ENCODE measurements at regions not wholly inside any gene's neighbourhood (a gene's known extent, or its start where the extent isn't known, plus 50 kb on each side); places are given as distances from the start of the nearest gene placed in this dataset.

DNA sequence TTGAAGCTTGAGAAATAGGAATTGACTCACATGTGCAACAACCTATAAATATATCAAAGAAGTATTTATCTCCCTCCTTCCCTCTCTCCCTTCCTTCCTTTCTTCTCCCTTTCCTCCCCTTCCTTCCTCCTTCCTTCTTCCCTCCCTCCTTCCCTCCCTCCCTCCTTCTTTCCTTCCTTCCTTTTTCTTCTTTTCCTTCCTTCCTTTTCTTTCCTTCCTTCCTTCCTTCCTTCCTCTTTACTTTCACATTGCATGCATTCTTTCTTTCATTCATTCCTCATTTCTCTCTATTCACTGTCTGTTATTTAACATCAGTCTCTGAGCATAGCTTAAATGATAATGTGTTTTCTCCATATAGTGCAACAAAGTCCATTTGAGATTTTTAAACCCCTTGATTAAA, 214.2 kb downstream of the CHRM3 start:
- TF ChIP-seq CTCF (IDR thresholded peaks at IDR 0.05) = no peak
- no peak for TF ChIP-seq TCF7L2 (IDR thresholded peaks at IDR 0.05; ENCODE audit: low read depth, low read length)
- TF ChIP-seq, protein P1, sequence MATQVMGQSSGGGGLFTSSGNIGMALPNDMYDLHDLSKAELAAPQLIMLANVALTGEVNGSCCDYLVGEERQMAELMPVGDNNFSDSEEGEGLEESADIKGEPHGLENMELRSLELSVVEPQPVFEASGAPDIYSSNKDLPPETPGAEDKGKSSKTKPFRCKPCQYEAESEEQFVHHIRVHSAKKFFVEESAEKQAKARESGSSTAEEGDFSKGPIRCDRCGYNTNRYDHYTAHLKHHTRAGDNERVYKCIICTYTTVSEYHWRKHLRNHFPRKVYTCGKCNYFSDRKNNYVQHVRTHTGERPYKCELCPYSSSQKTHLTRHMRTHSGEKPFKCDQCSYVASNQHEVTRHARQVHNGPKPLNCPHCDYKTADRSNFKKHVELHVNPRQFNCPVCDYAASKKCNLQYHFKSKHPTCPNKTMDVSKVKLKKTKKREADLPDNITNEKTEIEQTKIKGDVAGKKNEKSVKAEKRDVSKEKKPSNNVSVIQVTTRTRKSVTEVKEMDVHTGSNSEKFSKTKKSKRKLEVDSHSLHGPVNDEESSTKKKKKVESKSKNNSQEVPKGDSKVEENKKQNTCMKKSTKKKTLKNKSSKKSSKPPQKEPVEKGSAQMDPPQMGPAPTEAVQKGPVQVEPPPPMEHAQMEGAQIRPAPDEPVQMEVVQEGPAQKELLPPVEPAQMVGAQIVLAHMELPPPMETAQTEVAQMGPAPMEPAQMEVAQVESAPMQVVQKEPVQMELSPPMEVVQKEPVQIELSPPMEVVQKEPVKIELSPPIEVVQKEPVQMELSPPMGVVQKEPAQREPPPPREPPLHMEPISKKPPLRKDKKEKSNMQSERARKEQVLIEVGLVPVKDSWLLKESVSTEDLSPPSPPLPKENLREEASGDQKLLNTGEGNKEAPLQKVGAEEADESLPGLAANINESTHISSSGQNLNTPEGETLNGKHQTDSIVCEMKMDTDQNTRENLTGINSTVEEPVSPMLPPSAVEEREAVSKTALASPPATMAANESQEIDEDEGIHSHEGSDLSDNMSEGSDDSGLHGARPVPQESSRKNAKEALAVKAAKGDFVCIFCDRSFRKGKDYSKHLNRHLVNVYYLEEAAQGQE (IDR thresholded peaks at IDR 0.05; ENCODE audit: insufficient read depth in 1 of 2, low read depth in 2 of 2, low read length in 1 of 2) = no peak
